CD14-positive monocyte (primary cell): ENCODE measurements at regions not wholly inside any gene's neighbourhood (a gene's known extent, or its start where the extent isn't known, plus 50 kb on each side); places are given as distances from the start of the nearest gene placed in this dataset.

Experiments
- DNase-seq, 3 donors: peaks; one replicate each; pipeline ENCODE4 v3.0.0-alpha.2; 2011 to 2022
- H2AFZ ChIP-seq: 2 replicates; pipeline ENCODE4 v1.6.0; 2012; ENCODE audit warnings: mild to moderate bottlenecking, low read depth, low read length, inconsistent platforms; ENCODE audit not compliant: insufficient read depth, poor library complexity, severe bottlenecking
- H3K27ac ChIP-seq, 2 donors: 1 replicate in 1 of 2; 2 replicates in 1 of 2; pipeline ENCODE4 v1.5.1; 2012 to 2013; ENCODE audit warnings: low read length in 2 of 2, control low read depth in 1 of 2, inconsistent platforms in 1 of 2, low read depth in 1 of 2, mild to moderate bottlenecking in 1 of 2
- H3K27me3 ChIP-seq, 2 donors: one replicate each; pipeline versions ENCODE4 v1.6.0 to v1.6.1; 2011 to 2013; ENCODE audit warnings: low read length in 2 of 2; ENCODE audit not compliant: control insufficient read depth in 2 of 2, insufficient read depth in 2 of 2
- H3K36me3 ChIP-seq, 2 donors: replicated peaks in 1 of 2; 1 replicate in 1 of 2; 2 replicates in 1 of 2; pipeline versions ENCODE4 v1.5.1 to v1.6.1; 2012 to 2013; ENCODE audit warnings: low read length in 2 of 2, control low read depth in 1 of 2, inconsistent platforms in 1 of 2, mild to moderate bottlenecking in 1 of 2; ENCODE audit not compliant: insufficient read depth in 2 of 2, control insufficient read depth in 1 of 2
- H3K4me1 ChIP-seq, 2 donors: 1 replicate in 1 of 2; 2 replicates in 1 of 2; pipeline versions ENCODE4 v1.5.1 to v1.6.1; 2012 to 2013; ENCODE audit warnings: low read length in 2 of 2, control low read depth in 1 of 2, inconsistent platforms in 1 of 2, mild to moderate bottlenecking in 1 of 2, moderate library complexity in 1 of 2; ENCODE audit not compliant: insufficient read depth in 2 of 2, control insufficient read depth in 1 of 2
- H3K4me2 ChIP-seq: replicated peaks from 2 replicates; pipeline ENCODE3; 2012; ENCODE audit warnings: low read length, moderate library complexity, mild to moderate bottlenecking; ENCODE audit not compliant: poor library complexity, severe bottlenecking; ENCODE audit errors: extremely low read depth
- H3K4me3 ChIP-seq, 3 experiments: fragments of 200-600 bp in 1 of 3; sonication (generic) in 1 of 3; replicated peaks in 1 of 3; 1 replicate in 2 of 3; 2 replicates in 1 of 3; pipeline ENCODE4 v1.5.1; 2011 to 2013; ENCODE audit warnings: low read length in 3 of 3, mild to moderate bottlenecking in 3 of 3, control low read depth in 2 of 3, low read depth in 2 of 3, inconsistent platforms in 1 of 3, moderate library complexity in 1 of 3
- H3K79me2 ChIP-seq: 2 replicates; pipeline ENCODE4 v1.6.0; 2012; ENCODE audit warnings: mild to moderate bottlenecking, control low read depth, inconsistent platforms, low read length, moderate library complexity; ENCODE audit not compliant: insufficient read depth
- H3K9ac ChIP-seq: 2 replicates; pipeline ENCODE4 v1.6.0; 2017; ENCODE audit warnings: low read length, mild to moderate bottlenecking; ENCODE audit not compliant: insufficient read depth, poor library complexity, severe bottlenecking
- H3K9me3 ChIP-seq, 2 donors: replicated peaks in 1 of 2; 1 replicate in 1 of 2; 2 replicates in 1 of 2; pipeline versions ENCODE4 v1.5.1 to v1.6.1; 2012 to 2013; ENCODE audit warnings: low read length in 2 of 2, control low read depth in 1 of 2; ENCODE audit not compliant: control insufficient read depth in 1 of 2, insufficient read depth in 1 of 2
- H4K20me1 ChIP-seq: 2 replicates; pipeline ENCODE4 v1.6.0; 2012; ENCODE audit warnings: mild to moderate bottlenecking, low read length, control low read depth, moderate library complexity; ENCODE audit not compliant: insufficient read depth
- H3K27ac Mint-ChIP-seq, 7 donors: one replicate each; pipeline ENCODE4 v1.8.0; 2020; ENCODE audit warnings: mild to moderate bottlenecking in 7 of 7, mixed read lengths in 7 of 7, moderate library complexity in 6 of 7, inconsistent platforms in 2 of 7
- H3K27me3 Mint-ChIP-seq, 3 donors: one replicate each; pipeline ENCODE4 v1.8.0; 2021 to 2022; ENCODE audit warnings: low read depth in 3 of 3, mild to moderate bottlenecking in 3 of 3, mixed read lengths in 3 of 3, moderate library complexity in 3 of 3, inconsistent platforms in 1 of 3
- H3K36me3 Mint-ChIP-seq, 2 donors: one replicate each; pipeline ENCODE4 v1.8.0; 2020; ENCODE audit warnings: mixed read lengths in 2 of 2, inconsistent platforms in 1 of 2, mild to moderate bottlenecking in 1 of 2
- H3K4me1 Mint-ChIP-seq: one replicate; pipeline ENCODE4 v1.8.0; 2020; ENCODE audit warnings: mild to moderate bottlenecking, mixed read lengths
- H3K4me3 Mint-ChIP-seq, 2 donors: one replicate each; pipeline ENCODE4 v1.8.0; 2020; ENCODE audit warnings: mild to moderate bottlenecking in 2 of 2, mixed read lengths in 2 of 2, moderate library complexity in 1 of 2
- H3K9me3 Mint-ChIP-seq, 7 donors: one replicate each; pipeline ENCODE4 v1.8.0; 2020 to 2022; ENCODE audit warnings: mixed read lengths in 7 of 7, mild to moderate bottlenecking in 6 of 7, moderate library complexity in 6 of 7, inconsistent platforms in 2 of 7
- WGBS: methylation state at CpG from one replicate; pipeline ENCODE4 v1.1.5; 2013; ENCODE audit warnings: missing lambda C conversion rate; ENCODE audit not compliant: insufficient coverage; 5-methylcytosine and 5-hydroxymethylcytosine counted together
- intact Hi-C, 2 donors: fragments of 100-400 bp; cut with micrococcal nuclease; formaldehyde crosslinking; loops; one replicate each; pipeline versions ENCODE4 v1.15.0 to v1.15.1; 2023
- TF ChIP-seq, protein P1 (sequence below): fragments of 200-600 bp; IDR thresholded peaks from one replicate; pipeline ENCODE4 v1.8.0; 2022; ENCODE audit warnings: antibody characterized with exemption, mild to moderate bottlenecking

- Mint-ChIP-seq H3K9me3 (peaks cover 2 to 12% (median 4%) of the 10 kb centered on the region in 7 donors), H3K4me1 (no peaks in the 10 kb centered on the region), H3K27me3 (peaks cover 1 to 4% (median 1%) of the 10 kb centered on the region in 3 donors), H3K27ac (no peak overlapping the region), H3K36me3 (no peaks in the 10 kb centered on the region), H3K4me3 (no peak overlapping the region)
- Histone ChIP-seq H3K9me3 (peaks cover 4 to 8% of the 10 kb centered on the region in 2 donors), H3K27me3 (no peaks in the 10 kb centered on the region), H3K79me2 (no peaks in the 10 kb centered on the region), H4K20me1 (no peaks in the 10 kb centered on the region), H3K9ac (no peak overlapping the region), H2AFZ (no peak overlapping the region), H3K4me2 (no peak overlapping the region), H3K27ac (no peak overlapping the region), H3K4me1 (no peaks in the 10 kb centered on the region), H3K36me3 (no peaks in the 10 kb centered on the region), H3K4me3 (no peak overlapping the region)
- no peak for DNase-seq
- intact Hi-C loops = no loop called here
- WGBS = no CpG with 5 or more reads among the region's 3 CpGs
- TF ChIP-seq, protein P1, sequence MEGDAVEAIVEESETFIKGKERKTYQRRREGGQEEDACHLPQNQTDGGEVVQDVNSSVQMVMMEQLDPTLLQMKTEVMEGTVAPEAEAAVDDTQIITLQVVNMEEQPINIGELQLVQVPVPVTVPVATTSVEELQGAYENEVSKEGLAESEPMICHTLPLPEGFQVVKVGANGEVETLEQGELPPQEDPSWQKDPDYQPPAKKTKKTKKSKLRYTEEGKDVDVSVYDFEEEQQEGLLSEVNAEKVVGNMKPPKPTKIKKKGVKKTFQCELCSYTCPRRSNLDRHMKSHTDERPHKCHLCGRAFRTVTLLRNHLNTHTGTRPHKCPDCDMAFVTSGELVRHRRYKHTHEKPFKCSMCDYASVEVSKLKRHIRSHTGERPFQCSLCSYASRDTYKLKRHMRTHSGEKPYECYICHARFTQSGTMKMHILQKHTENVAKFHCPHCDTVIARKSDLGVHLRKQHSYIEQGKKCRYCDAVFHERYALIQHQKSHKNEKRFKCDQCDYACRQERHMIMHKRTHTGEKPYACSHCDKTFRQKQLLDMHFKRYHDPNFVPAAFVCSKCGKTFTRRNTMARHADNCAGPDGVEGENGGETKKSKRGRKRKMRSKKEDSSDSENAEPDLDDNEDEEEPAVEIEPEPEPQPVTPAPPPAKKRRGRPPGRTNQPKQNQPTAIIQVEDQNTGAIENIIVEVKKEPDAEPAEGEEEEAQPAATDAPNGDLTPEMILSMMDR = no peak
Measured at GRCh38 chr6:152918991-152919390, 63.9 kb downstream of the FBXO5 start.

DNA sequence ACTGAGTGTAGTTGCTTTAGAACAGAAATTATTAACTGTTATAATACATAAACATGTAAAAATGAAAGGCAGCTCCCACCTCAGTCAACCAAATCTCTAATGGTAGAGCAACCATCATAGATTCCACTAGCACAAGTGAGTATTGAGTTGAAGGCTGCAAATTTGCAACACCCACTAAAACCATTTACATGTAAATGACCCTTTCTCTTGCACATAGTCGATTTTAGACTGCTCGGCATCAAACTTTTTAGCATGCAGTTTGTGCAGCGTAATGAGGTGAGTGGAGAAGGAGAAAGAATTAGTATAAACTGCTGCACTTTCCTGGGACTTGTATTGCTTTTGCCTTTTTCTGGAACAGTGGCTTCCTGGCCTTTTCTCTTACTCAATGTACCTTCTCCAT lies 62.8 kb downstream of the FBXO5 start:
- Histone ChIP-seq H3K79me2 (no peaks in the 10 kb centered on the region), H3K36me3 (no peaks in the 10 kb centered on the region), H2AFZ (no peak overlapping the region), H3K27ac (no peak overlapping the region), H4K20me1 (no peaks in the 10 kb centered on the region), H3K9me3 (no peaks in the 10 kb centered on the region), H3K9ac (no peak overlapping the region), H3K4me1 (no peaks in the 10 kb centered on the region), H3K4me2 (no peak overlapping the region), H3K4me3 (no peak overlapping the region), H3K27me3 (no peaks in the 10 kb centered on the region)
- WGBS = no CpG with 5 or more reads among the region's 3 CpGs
- Mint-ChIP-seq H3K27me3 (peaks cover 1 to 4% (median 1%) of the 10 kb centered on the region in 3 donors), H3K36me3 (no peaks in the 10 kb centered on the region), H3K4me3 (no peak overlapping the region), H3K27ac (no peak overlapping the region), H3K9me3 (peaks cover 0 to 10% (median 2%) of the 10 kb centered on the region in 7 donors), H3K4me1 (no peaks in the 10 kb centered on the region)
- no peak for DNase-seq
- intact Hi-C loops = no loop called here
- TF ChIP-seq, protein P1 = no peak
